Sigmoid colon (tissue), 4 donors: ENCODE measurements at regions not wholly inside any gene's neighbourhood (a gene's known extent, or its start where the extent isn't known, plus 50 kb on each side); places are given as distances from the start of the nearest gene placed in this dataset.

ENCODE experiments used
- CTCF ChIP-seq, 4 experiments: fragments of 450-650 bp in 3 of 4; fragments of 200-600 bp in 1 of 4; IDR thresholded peaks; one replicate each; pipeline ENCODE4 v1.5.1; 2016 to 2019; ENCODE audit warnings: antibody characterized with exemption in 4 of 4, mild to moderate bottlenecking in 3 of 4, moderate library complexity in 2 of 4
- EP300 ChIP-seq, 4 donors: sonication (generic); formaldehyde crosslinking; IDR thresholded peaks; one replicate each; pipeline ENCODE4 v1.6.1; 2017; ENCODE audit warnings: antibody characterized with exemption in 4 of 4
- POLR2A ChIP-seq, 2 donors: fragments of 450-650 bp; IDR thresholded peaks; one replicate each; pipeline ENCODE4 v1.6.1; 2016; ENCODE audit warnings: antibody characterized with exemption in 2 of 2, mild to moderate bottlenecking in 2 of 2, moderate library complexity in 2 of 2
- POLR2AphosphoS5 ChIP-seq, 4 donors: sonication (generic); formaldehyde crosslinking; IDR thresholded peaks; one replicate each; pipeline ENCODE4 v1.6.1; 2017; ENCODE audit warnings: antibody characterized with exemption in 4 of 4

DNA sequence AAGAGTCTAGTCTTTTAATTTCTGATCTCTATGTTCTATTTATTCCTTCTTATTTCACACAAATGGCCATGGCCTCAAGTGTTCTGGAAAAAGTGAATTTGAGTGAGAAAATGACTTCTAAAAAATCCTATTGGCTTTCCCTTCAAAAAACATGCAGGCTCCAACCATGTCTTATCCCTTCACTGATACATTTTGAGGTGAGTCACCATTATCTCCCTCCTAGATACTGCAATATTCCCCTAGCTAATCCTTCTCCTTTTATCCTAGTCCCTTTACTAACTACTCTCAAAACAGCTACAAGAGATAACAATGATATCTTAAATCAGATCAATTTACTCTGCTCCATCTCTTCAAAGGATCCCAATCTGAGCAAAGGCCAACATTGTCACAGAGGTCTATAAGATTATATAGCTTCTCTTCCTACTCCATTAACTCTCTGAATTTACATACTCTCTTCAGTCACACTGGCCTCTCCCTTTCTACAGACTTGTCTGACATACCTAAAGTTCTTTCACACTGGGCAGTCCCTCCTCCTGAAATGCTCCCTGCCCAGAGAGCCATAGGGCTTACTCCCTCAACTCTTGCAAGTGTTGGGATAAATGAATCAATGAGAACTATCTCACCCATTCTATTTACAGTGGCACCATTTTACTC, 129.2 kb downstream of the TENT5A start:
- TF ChIP-seq CTCF (IDR thresholded peaks at IDR 0.05) (no peak), POLR2A (IDR thresholded peaks at IDR 0.05) (no peak), EP300 (IDR thresholded peaks at IDR 0.05) (no peak), POLR2AphosphoS5 (IDR thresholded peaks at IDR 0.05) (no peak)
